Endothelial cell of umbilical vein (primary cell): ENCODE measurements at regions not wholly inside any gene's neighbourhood (a gene's known extent, or its start where the extent isn't known, plus 50 kb on each side); places are given as distances from the start of the nearest gene placed in this dataset.

ENCODE experiments used
- BruUV-seq: library from RNA; stranded (reverse); fragments of 400-500 nt; replicated peaks from 2 replicates; lab custom pipeline; 2021; lab: Mats Ljungman, UMichigan
- CTCF ChIA-PET: fragments of 300-600, 350-600 bp; sonication (Branson Sonifier 250); formaldehyde crosslinking; loops from one replicate; lab custom pipeline; 2021; ENCODE audit warnings: antibody characterized with exemption, inconsistent platforms; lab: Charles Lee
- POLR2A ChIA-PET: fragments of 300-600, 350-600 bp; sonication (Branson Sonifier 250); formaldehyde crosslinking; loops from one replicate; lab custom pipeline; 2021; ENCODE audit warnings: antibody characterized with exemption, inconsistent platforms; lab: Charles Lee
- DNase-seq: peaks from one replicate; pipeline ENCODE4 v3.0.0-alpha.2; 2011; ENCODE audit warnings: low read depth, low spot score
- FAIRE-seq: peaks from 2 replicates; lab custom pipeline; 2011; peaks lifted over from hg19 to GRCh38; lab: Jason Lieb, UNC
- H2AFZ ChIP-seq: 2 replicates; pipeline ENCODE4 v1.6.0; 2012; ENCODE audit warnings: low read depth, low read length, control low read depth, inconsistent platforms
- H3K27ac ChIP-seq: 2 replicates; pipeline ENCODE4 v1.5.1; 2011; ENCODE audit warnings: low read depth, mild to moderate bottlenecking, control low read depth, low read length, moderate library complexity; ENCODE audit not compliant: insufficient read depth
- H3K27me3 ChIP-seq, 2 experiments: 2 replicates each; pipeline versions ENCODE4 v1.6.0 to v1.6.1; 2011; ENCODE audit warnings: low read length in 2 of 2, mixed read lengths in 1 of 2; ENCODE audit not compliant: control insufficient read depth in 2 of 2, insufficient read depth in 2 of 2
- H3K36me3 ChIP-seq, 2 experiments: 2 replicates in 1 of 2; 3 replicates in 1 of 2; pipeline ENCODE4 v1.5.1; 2011; ENCODE audit warnings: low read length in 2 of 2, mild to moderate bottlenecking in 1 of 2, moderate library complexity in 1 of 2; ENCODE audit not compliant: control insufficient read depth in 2 of 2, insufficient read depth in 2 of 2; ENCODE audit errors: extremely low read depth in 1 of 2
- H3K4me1 ChIP-seq: 3 replicates; pipeline ENCODE4 v1.5.1; 2011; ENCODE audit warnings: mild to moderate bottlenecking, low read length; ENCODE audit not compliant: control insufficient read depth, insufficient read depth; ENCODE audit errors: extremely low read depth
- H3K4me2 ChIP-seq: 2 replicates; pipeline ENCODE4 v1.6.1; 2011; ENCODE audit warnings: low read length, control low read depth, mixed read lengths; ENCODE audit not compliant: insufficient read depth
- H3K4me3 ChIP-seq, 3 experiments: fragments of 200-600 bp in 1 of 3; sonication (generic), shearing (Covaris generic) in 1 of 3; replicated peaks in 1 of 3; 2 replicates each; pipeline ENCODE4 v1.5.1; 2011 to 2016; ENCODE audit warnings: control low read depth in 3 of 3, low read length in 3 of 3, mild to moderate bottlenecking in 2 of 3, inconsistent platforms in 1 of 3, low read depth in 1 of 3, moderate library complexity in 1 of 3; ENCODE audit not compliant: insufficient read depth in 1 of 3
- H3K79me2 ChIP-seq: 2 replicates; pipeline ENCODE4 v1.6.0; 2012; ENCODE audit warnings: low read length, inconsistent platforms; ENCODE audit not compliant: control insufficient read depth, insufficient read depth
- H3K9ac ChIP-seq: replicated peaks from 2 replicates; pipeline ENCODE3; 2011; ENCODE audit warnings: low read length, control low read depth; ENCODE audit not compliant: insufficient read depth; ENCODE audit errors: extremely low read depth
- H3K9me1 ChIP-seq: replicated peaks from 3 replicates; pipeline ENCODE4 v1.6.0; 2011; ENCODE audit warnings: mild to moderate bottlenecking, low read length; ENCODE audit not compliant: control insufficient read depth, insufficient read depth; ENCODE audit errors: extremely low read depth
- H3K9me3 ChIP-seq: replicated peaks from 2 replicates; pipeline ENCODE4 v1.5.1; 2012; ENCODE audit warnings: low read length, inconsistent platforms; ENCODE audit not compliant: control insufficient read depth, insufficient read depth
- H4K20me1 ChIP-seq: replicated peaks from 2 replicates; pipeline ENCODE3; 2011; ENCODE audit warnings: mild to moderate bottlenecking, low read length; ENCODE audit not compliant: control insufficient read depth, insufficient read depth; ENCODE audit errors: extremely low read depth
- EZH2 ChIP-seq: IDR thresholded peaks from 2 replicates; pipeline ENCODE4 v1.6.1; 2012; ENCODE audit warnings: borderline replicate concordance, low read depth, mild to moderate bottlenecking, moderate library complexity, low read length, inconsistent platforms; ENCODE audit not compliant: severe bottlenecking
- FOS ChIP-seq: IDR thresholded peaks from 2 replicates; pipeline ENCODE4 v1.6.1; 2011; ENCODE audit warnings: mild to moderate bottlenecking, low read length, moderate library complexity, borderline replicate concordance; ENCODE audit not compliant: insufficient read depth
- JUN ChIP-seq: IDR thresholded peaks from 2 replicates; pipeline ENCODE4 v1.6.1; 2011; ENCODE audit warnings: borderline replicate concordance, low read depth; ENCODE audit not compliant: insufficient read length, insufficient read depth
- MYC ChIP-seq: IDR thresholded peaks from one replicate; pipeline ENCODE4 v1.6.1; 2011; ENCODE audit warnings: mild to moderate bottlenecking, low read depth, low read length
- POLR2A ChIP-seq: IDR thresholded peaks from 2 replicates; pipeline ENCODE4 v1.6.1; 2012; ENCODE audit warnings: low read depth, mild to moderate bottlenecking, control low read depth, low read length
- POLR2AphosphoS5 ChIP-seq: IDR thresholded peaks from 2 replicates; pipeline ENCODE4 v1.6.1; 2012; ENCODE audit warnings: low read depth, mild to moderate bottlenecking, control low read depth, low read length, moderate library complexity; ENCODE audit not compliant: insufficient read depth
- dilution Hi-C: fragments of 300-500 bp; cut with MboI; formaldehyde crosslinking; loops from one replicate; pipeline ENCODE4 v1.15.0; 2019; ENCODE audit warnings: low sequenced_read_pairs; ENCODE audit not compliant: extremely low pct_ligation_motif_present
- intact Hi-C: fragments of 100-400 bp; cut with micrococcal nuclease; formaldehyde crosslinking; loops from one replicate; pipeline ENCODE4 v1.10.0; 2022

DNA sequence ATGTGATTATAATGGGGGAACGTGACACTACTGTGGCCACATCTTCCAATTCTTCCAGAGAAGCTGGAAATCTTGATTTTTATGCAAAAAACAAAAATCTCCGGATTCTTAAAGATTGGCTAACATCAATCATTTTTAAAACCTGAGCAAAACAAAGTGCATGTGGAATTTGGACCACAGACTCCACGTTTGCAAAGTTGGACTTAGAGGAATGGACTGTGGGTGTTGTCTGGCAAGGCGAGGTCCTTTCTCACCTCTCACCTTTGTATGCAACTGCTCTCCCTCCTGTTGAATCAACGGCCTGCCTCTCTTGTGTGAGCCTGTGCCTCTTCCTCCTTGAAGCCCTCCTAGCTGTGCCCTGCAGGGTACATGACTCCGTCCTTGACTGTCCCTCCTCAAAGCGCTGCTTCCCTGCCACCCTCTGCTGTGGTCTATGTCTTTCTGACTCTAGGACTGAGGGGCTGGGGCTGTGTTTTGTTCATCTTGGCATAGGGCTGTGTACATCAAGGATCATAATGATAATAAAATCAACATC lies 122.4 kb downstream of the PHETA1 start:
- Histone ChIP-seq H3K27ac (no peak overlapping the region), H3K9ac (no peak overlapping the region), H3K27me3 (no peaks in the 10 kb centered on the region), H3K9me3 (no peaks in the 10 kb centered on the region), H4K20me1 (no peaks in the 10 kb centered on the region), H3K4me3 (no peak overlapping the region), H2AFZ (no peak overlapping the region), H3K36me3 (no peaks in the 10 kb centered on the region), H3K79me2 (no peaks in the 10 kb centered on the region), H3K4me2 (no peak overlapping the region), H3K9me1 (no peaks in the 10 kb centered on the region), H3K4me1 (no peaks in the 10 kb centered on the region)
- no peak for TF ChIP-seq POLR2AphosphoS5
- TF ChIP-seq MYC = no peak
- TF ChIP-seq FOS = no peak
- TF ChIP-seq POLR2A = no peak
- no peak for TF ChIP-seq EZH2
- TF ChIP-seq JUN = no peak
- no TSS peak for BruUV-seq
- ChIA-PET CTCF (no interaction called here), POLR2A (no interaction called here)
- DNase-seq (no peak), FAIRE-seq (no peak)
- dilution Hi-C loops (no loop called here), intact Hi-C loops (no loop called here)

GRCh38 chr12:111245701-111246476 lies 123.0 kb downstream of the PHETA1 start:
- FAIRE-seq (no peak), DNase-seq (no peak)
- dilution Hi-C loops (no loop called here), intact Hi-C loops (no loop called here)
- Histone ChIP-seq H3K9me3 (no peaks in the 10 kb centered on the region), H3K9ac (no peak overlapping the region), H3K4me1 (no peaks in the 10 kb centered on the region), H3K27ac (no peak overlapping the region), H2AFZ (no peak overlapping the region), H3K4me2 (no peak overlapping the region), H3K36me3 (no peaks in the 10 kb centered on the region), H3K79me2 (no peaks in the 10 kb centered on the region), H4K20me1 (no peaks in the 10 kb centered on the region), H3K4me3 (no peak overlapping the region), H3K9me1 (no peaks in the 10 kb centered on the region), H3K27me3 (no peaks in the 10 kb centered on the region)
- ChIA-PET CTCF (interaction anchor here (0.6 kb wide), 1 partner anchor 69 kb away, joined by 3 read pairs; no protein-coding TSS in a partner anchor), POLR2A (no interaction called here)
- TF ChIP-seq POLR2AphosphoS5 = no peak
- no TSS peak for BruUV-seq
